ENCODE measurements at regions not wholly inside any gene's neighbourhood (a gene's known extent, or its start where the extent isn't known, plus 50 kb on each side); places are given as distances from the start of the nearest gene placed in this dataset.

GRCh38 chr11:97237151-97237550, 847.3 kb downstream of the JRKL start:
- no peak for DNase-seq (ENCODE audit: extremely low read depth in 1 of 4, low spot score in 3 of 4)
- Histone ChIP-seq H3K36me3 (ENCODE audit: control insufficient read depth, insufficient read depth, low read length) (no peaks in the 10 kb centered on the region), H3K27ac (ENCODE audit: extremely low read depth, low read depth, low read length) (no peak overlapping the region), H3K27me3 (ENCODE audit: control insufficient read depth in 2 of 2, insufficient read depth in 2 of 2, low read length in 2 of 2) (no peaks in the 10 kb centered on the region), H3K4me3 (no peak overlapping the region), H3K4me1 (replicated peaks in 1 of 2; ENCODE audit: control insufficient read depth in 2 of 2, insufficient read depth in 2 of 2, low read length in 2 of 2) (no peaks in the 10 kb centered on the region), H2AFZ (ENCODE audit: low read depth, low read length) (no peak overlapping the region), H4K20me1 (replicated peaks; ENCODE audit: control insufficient read depth, insufficient read depth, low read length) (no peaks in the 10 kb centered on the region), H3K9me3 (replicated peaks; ENCODE audit: control insufficient read depth, insufficient read depth, low read depth, low read length) (0 out of 2 replicates have a peak, but pooled peaks cover 2% of the 10 kb centered on the region), H3K9me1 (ENCODE audit: control insufficient read depth, insufficient read depth, low read length) (no peaks in the 10 kb centered on the region), H3K79me2 (ENCODE audit: control insufficient read depth, insufficient read depth, low read length) (no peaks in the 10 kb centered on the region), H3K4me2 (ENCODE audit: insufficient read depth, low read length) (no peak overlapping the region), H3K9ac (ENCODE audit: insufficient read depth in 1 of 2, low read depth in 2 of 2, low read length in 2 of 2) (no peak overlapping the region)
- ChIA-PET CTCF (ENCODE audit: low intra/inter-chr PET ratio) (no interaction called here), POLR2A (no interaction called here)
- TF ChIP-seq PYGO2 (tag; IDR thresholded peaks at IDR 0.05) (no peak), MLLT1 (IDR thresholded peaks at IDR 0.05) (no peak), RB1 (IDR thresholded peaks at IDR 0.05; ENCODE audit: low read depth) (no peak), NFIC (IDR thresholded peaks at IDR 0.05) (no peak), ZNF431 (CRISPR knock-in tag; IDR thresholded peaks at IDR 0.05) (no peak), MIER1 (IDR thresholded peaks at IDR 0.05; ENCODE audit: low read depth) (no peak), PHF20 (IDR thresholded peaks at IDR 0.05; ENCODE audit: partially characterized antibody) (no peak), FOXA1 (IDR thresholded peaks at IDR 0.05; ENCODE audit: borderline replicate concordance) (no peak)
- ATAC-seq = no peak
- in situ Hi-C loops (cut with MboI) = no loop called here
- no TSS peak for BruUV-seq (replicated peaks)
- no peak for FAIRE-seq
- 0% methylated on average over 2 of the region's 2 CpGs for WGBS (ENCODE audit: insufficient coverage, low coverage, missing lambda C conversion rate)
- intact Hi-C loops (cut with micrococcal nuclease) = no loop called here

Measured in K562 (cell line).